CD4-positive, alpha-beta T cell (primary cell): ENCODE measurements at regions not wholly inside any gene's neighbourhood (a gene's known extent, or its start where the extent isn't known, plus 50 kb on each side); places are given as distances from the start of the nearest gene placed in this dataset.

ENCODE experiments used
- ATAC-seq: fragments of 200-7000 bp; cut with Tn5 transposase; one replicate; pipeline ENCODE4 v1.10.0; 2022; ENCODE audit warnings: mild to moderate bottlenecking; ENCODE audit not compliant: poor library complexity
- CTCF ChIA-PET: fragments of 350-600 bp; sonication (Branson Sonifier 250); formaldehyde crosslinking; loops from one replicate; lab custom pipeline; 2021; ENCODE audit warnings: antibody characterized with exemption, inconsistent platforms; lab: Charles Lee
- POLR2A ChIA-PET: fragments of 350-600 bp; sonication (Branson Sonifier 250); formaldehyde crosslinking; loops from one replicate; lab custom pipeline; 2021; ENCODE audit warnings: antibody characterized with exemption, inconsistent platforms; lab: Charles Lee
- DNase-seq, 14 experiments: peaks; one replicate each; pipeline ENCODE4 v3.0.0-alpha.2; 2013 to 2020; ENCODE audit warnings: mixed read lengths in 2 of 14
- H3K27ac ChIP-seq, 2 donors: one replicate each; pipeline versions ENCODE4 v1.5.1 to v1.7.0; 2013; ENCODE audit warnings: low read length in 2 of 2, low read depth in 1 of 2, mild to moderate bottlenecking in 1 of 2
- H3K27me3 ChIP-seq, 2 experiments: 1 replicate in 1 of 2; 2 replicates in 1 of 2; pipeline versions ENCODE4 v1.6.1 to v1.7.0; 2013; ENCODE audit warnings: low read length in 2 of 2, control low read depth in 1 of 2, mild to moderate bottlenecking in 1 of 2, moderate library complexity in 1 of 2; ENCODE audit not compliant: insufficient read depth in 2 of 2, control insufficient read depth in 1 of 2
- H3K36me3 ChIP-seq: one replicate; pipeline ENCODE4 v1.6.1; 2013; ENCODE audit warnings: low read length, control low read depth; ENCODE audit not compliant: insufficient read depth
- H3K4me1 ChIP-seq: one replicate; pipeline ENCODE4 v1.6.1; 2013; ENCODE audit warnings: low read length, control low read depth; ENCODE audit not compliant: insufficient read depth
- H3K4me3 ChIP-seq: one replicate; pipeline ENCODE4 v1.5.1; 2013; ENCODE audit warnings: mild to moderate bottlenecking, low read length, moderate library complexity
- H3K9me3 ChIP-seq, 2 experiments: 1 replicate in 1 of 2; 2 replicates in 1 of 2; pipeline versions ENCODE4 v1.6.1 to v1.7.0; 2013; ENCODE audit warnings: low read length in 2 of 2, mild to moderate bottlenecking in 2 of 2, control low read depth in 1 of 2, moderate library complexity in 1 of 2; ENCODE audit not compliant: control insufficient read depth in 1 of 2, insufficient read depth in 1 of 2
- H3K27ac Mint-ChIP-seq: one replicate; pipeline ENCODE4 v1.8.0; 2020; ENCODE audit warnings: mixed read lengths
- H3K27me3 Mint-ChIP-seq: one replicate; pipeline ENCODE4 v1.8.0; 2021; ENCODE audit warnings: mixed read lengths
- H3K36me3 Mint-ChIP-seq: one replicate; pipeline ENCODE4 v1.8.0; 2021; ENCODE audit warnings: low read depth, mixed read lengths
- H3K4me1 Mint-ChIP-seq: one replicate; pipeline ENCODE4 v1.8.0; 2021; ENCODE audit warnings: low read depth, mixed read lengths
- H3K4me3 Mint-ChIP-seq: one replicate; pipeline ENCODE4 v1.8.0; 2020; ENCODE audit warnings: mild to moderate bottlenecking, mixed read lengths
- H3K9me3 Mint-ChIP-seq: one replicate; pipeline ENCODE4 v1.8.0; 2020; ENCODE audit warnings: mixed read lengths
- intact Hi-C, 2 experiments: fragments of 100-400 bp; cut with DNase I in 1 of 2; cut with micrococcal nuclease in 1 of 2; formaldehyde crosslinking; loops; one replicate each; pipeline versions ENCODE4 v1.15.1 to v1.9.0; 2023 to 2025; cut with DNase I, micrococcal nuclease
- TF ChIP-seq, protein P1 (sequence below): fragments of 200-600 bp; IDR thresholded peaks from one replicate; pipeline ENCODE4 v1.8.0; 2022; ENCODE audit warnings: antibody characterized with exemption, mild to moderate bottlenecking

DNA sequence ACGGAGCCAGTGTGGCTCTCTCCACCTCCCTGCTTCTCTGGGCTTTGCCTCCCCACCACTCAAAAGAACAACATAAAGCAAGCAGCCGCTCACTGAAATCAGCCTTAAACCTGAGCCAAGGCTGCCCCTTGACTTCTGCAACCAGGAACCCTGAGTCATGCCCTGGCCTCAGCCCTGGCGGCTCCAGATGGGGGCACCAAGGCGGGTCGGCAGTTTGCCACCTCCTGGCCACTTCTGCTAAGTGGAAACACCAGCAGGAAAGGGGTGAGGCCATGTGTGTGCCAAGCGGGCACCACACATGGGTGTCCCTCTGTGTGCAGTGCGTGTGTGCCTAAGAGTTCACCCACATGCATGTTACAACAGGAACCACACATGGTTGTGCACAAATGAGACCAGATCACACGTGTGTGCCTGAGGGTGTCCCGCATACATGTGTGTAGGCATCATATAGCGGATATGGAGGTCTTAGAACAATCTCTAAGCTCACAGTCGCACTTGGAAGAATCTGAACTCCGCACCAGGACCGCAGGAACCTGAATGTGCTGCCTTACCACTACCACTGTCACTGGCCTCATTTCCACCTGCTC lies 221.2 kb downstream of the MN1 start:
- no peaks in the 10 kb centered on the region for H3K9me3 Mint-ChIP-seq
- ChIA-PET CTCF (no interaction called here), POLR2A (no interaction called here)
- no peaks in the 10 kb centered on the region for H3K36me3 Mint-ChIP-seq
- Histone ChIP-seq H3K4me1 (no peaks in the 10 kb centered on the region), H3K4me3 (no peak overlapping the region), H3K27me3 (peaks cover 4 to 5% of the 10 kb centered on the region in 2 experiments), H3K27ac (no peak overlapping the region), H3K36me3 (no peaks in the 10 kb centered on the region), H3K9me3 (peaks cover 0 to 7% of the 10 kb centered on the region in 2 experiments)
- DNase-seq (peak in 2 of 14 experiments; percentile 0 to 3), ATAC-seq (no peak)
- H3K4me3 Mint-ChIP-seq, result no peak overlapping the region
- H3K27ac Mint-ChIP-seq, result no peak overlapping the region
- intact Hi-C loops, result no loop called here
- H3K27me3 Mint-ChIP-seq, result peaks cover 34% of the 10 kb centered on the region
- TF ChIP-seq, protein P1, sequence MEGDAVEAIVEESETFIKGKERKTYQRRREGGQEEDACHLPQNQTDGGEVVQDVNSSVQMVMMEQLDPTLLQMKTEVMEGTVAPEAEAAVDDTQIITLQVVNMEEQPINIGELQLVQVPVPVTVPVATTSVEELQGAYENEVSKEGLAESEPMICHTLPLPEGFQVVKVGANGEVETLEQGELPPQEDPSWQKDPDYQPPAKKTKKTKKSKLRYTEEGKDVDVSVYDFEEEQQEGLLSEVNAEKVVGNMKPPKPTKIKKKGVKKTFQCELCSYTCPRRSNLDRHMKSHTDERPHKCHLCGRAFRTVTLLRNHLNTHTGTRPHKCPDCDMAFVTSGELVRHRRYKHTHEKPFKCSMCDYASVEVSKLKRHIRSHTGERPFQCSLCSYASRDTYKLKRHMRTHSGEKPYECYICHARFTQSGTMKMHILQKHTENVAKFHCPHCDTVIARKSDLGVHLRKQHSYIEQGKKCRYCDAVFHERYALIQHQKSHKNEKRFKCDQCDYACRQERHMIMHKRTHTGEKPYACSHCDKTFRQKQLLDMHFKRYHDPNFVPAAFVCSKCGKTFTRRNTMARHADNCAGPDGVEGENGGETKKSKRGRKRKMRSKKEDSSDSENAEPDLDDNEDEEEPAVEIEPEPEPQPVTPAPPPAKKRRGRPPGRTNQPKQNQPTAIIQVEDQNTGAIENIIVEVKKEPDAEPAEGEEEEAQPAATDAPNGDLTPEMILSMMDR, result no peak
- no peaks in the 10 kb centered on the region for H3K4me1 Mint-ChIP-seq

DNA sequence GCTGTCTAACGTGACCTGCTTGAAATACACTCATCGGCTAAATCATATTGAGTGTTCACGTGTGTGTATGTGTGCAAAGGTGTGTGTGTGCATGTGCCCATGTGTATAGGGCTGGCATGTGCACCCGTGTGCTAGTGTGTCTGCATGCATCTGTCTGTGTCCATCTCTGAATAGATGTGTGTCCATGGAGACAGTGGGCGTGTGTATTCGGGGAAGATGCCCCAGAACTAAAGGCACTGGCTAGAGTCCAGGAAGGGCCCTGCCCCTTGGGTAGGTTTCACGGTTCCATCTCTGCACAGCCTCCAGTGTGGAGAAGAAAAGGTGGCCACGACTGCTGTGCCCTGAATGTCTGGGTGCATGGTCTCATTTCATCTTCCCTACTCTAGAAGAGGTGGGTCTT lies 220.3 kb downstream of the MN1 start:
- DNase-seq (no peak), ATAC-seq (no peak)
- TF ChIP-seq, protein P1, result no peak
- Mint-ChIP-seq H3K4me3 (no peak overlapping the region), H3K4me1 (no peaks in the 10 kb centered on the region), H3K27ac (no peak overlapping the region), H3K36me3 (no peaks in the 10 kb centered on the region), H3K27me3 (peaks cover 34% of the 10 kb centered on the region), H3K9me3 (no peaks in the 10 kb centered on the region)
- no peaks in the 10 kb centered on the region for H3K36me3 ChIP-seq
- ChIA-PET CTCF (no interaction called here), POLR2A (no interaction called here)
- H3K9me3 ChIP-seq, result peaks cover 0 to 7% of the 10 kb centered on the region in 2 experiments
- no peak overlapping the region for H3K27ac ChIP-seq
- H3K4me3 ChIP-seq, result no peak overlapping the region
- peaks cover 4 to 5% of the 10 kb centered on the region in 2 experiments for H3K27me3 ChIP-seq
- intact Hi-C loops, result no loop called here
- H3K4me1 ChIP-seq, result no peaks in the 10 kb centered on the region

DNA sequence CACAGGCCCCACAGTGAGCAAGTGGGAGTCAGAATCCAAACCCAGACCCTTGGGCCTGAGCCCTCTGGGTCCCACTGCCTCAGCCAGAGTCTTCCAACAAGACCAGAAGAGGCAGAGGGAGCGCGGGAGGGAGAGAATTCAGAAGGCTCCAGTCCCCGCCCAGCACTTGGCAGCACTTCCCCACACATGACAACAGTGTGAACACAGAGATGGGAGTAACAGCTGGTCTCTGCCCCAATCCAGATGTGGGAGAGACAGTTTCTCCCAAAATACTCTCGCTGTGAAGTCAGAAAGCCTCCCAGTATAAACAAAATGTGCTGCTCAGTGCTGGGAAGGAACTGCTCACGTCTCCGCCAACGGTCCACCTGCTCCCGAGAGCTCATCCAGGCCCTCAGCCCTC lies 219.9 kb downstream of the MN1 start:
- H3K27me3 ChIP-seq, result peaks cover 4 to 5% of the 10 kb centered on the region in 2 experiments
- ChIA-PET CTCF (no interaction called here), POLR2A (no interaction called here)
- Mint-ChIP-seq H3K36me3 (no peaks in the 10 kb centered on the region), H3K27me3 (peaks cover 33% of the 10 kb centered on the region), H3K4me3 (no peak overlapping the region), H3K4me1 (no peaks in the 10 kb centered on the region), H3K9me3 (no peaks in the 10 kb centered on the region), H3K27ac (no peak overlapping the region)
- DNase-seq, result no peak
- H3K36me3 ChIP-seq, result no peaks in the 10 kb centered on the region
- H3K4me1 ChIP-seq, result no peaks in the 10 kb centered on the region
- no peak overlapping the region for H3K27ac ChIP-seq
- no peak overlapping the region for H3K4me3 ChIP-seq
- TF ChIP-seq, protein P1, result no peak
- no peak for ATAC-seq
- intact Hi-C loops, result no loop called here
- H3K9me3 ChIP-seq, result peaks cover 0 to 7% of the 10 kb centered on the region in 2 experiments
